ENCODE measurements at regions not wholly inside any gene's neighbourhood (a gene's known extent, or its start where the extent isn't known, plus 50 kb on each side); places are given as distances from the start of the nearest gene placed in this dataset.
A peak's percentile ranks its signal among the peaks of the same experiment; 100 is the strongest.

GRCh38 chr13:80707000-80707983 lies 366.4 kb upstream of the SPRY2 start:
- H2AFZ ChIP-seq (ENCODE audit: low read length) = no peak overlapping the region
- peak overlapping the region; percentile 97 for H2AK5ac ChIP-seq (ENCODE audit: low read depth, low read length)
- H3K4me2 ChIP-seq (ENCODE audit: insufficient read depth, low read length, poor library complexity, severe bottlenecking) = no peak overlapping the region
- no peak overlapping the region for H3K9ac ChIP-seq (ENCODE audit: low read depth, low read length, poor library complexity)
- no peak overlapping the region for H3K4me3 ChIP-seq (ENCODE audit: low read length in 2 of 2)
- H3K18ac ChIP-seq (ENCODE audit: low read length) = peak overlapping the region; percentile 8
- no CpG with 5 or more reads among the region's 34 CpGs for WGBS, 2 donors (ENCODE audit: extremely low coverage in 2 of 2, insufficient read length in 2 of 2, insufficient replicate concordance in 1 of 2)
- H2BK120ac ChIP-seq (ENCODE audit: low read depth, low read length) = no peak overlapping the region
- peaks cover 2 to 30% of the 10 kb centered on the region in 2 donors for H3K9me3 ChIP-seq (replicated peaks in 1 of 2; ENCODE audit: control insufficient read depth in 2 of 2, insufficient read depth in 1 of 2, low read depth in 1 of 2, low read length in 2 of 2)
- peak overlapping the region; percentile 22 for H2BK12ac ChIP-seq (ENCODE audit: low read length)
- H2BK5ac ChIP-seq (ENCODE audit: low read length) = no peak overlapping the region
- no peaks in the 10 kb centered on the region for H3K4me1 ChIP-seq (ENCODE audit: control insufficient read depth in 2 of 2, insufficient read depth in 1 of 2, low read depth in 1 of 2, low read length in 2 of 2)
- no peaks in the 10 kb centered on the region for H3K27me3 ChIP-seq (ENCODE audit: control insufficient read depth in 3 of 3, insufficient read depth in 3 of 3, low read depth in 1 of 3, low read length in 3 of 3)
- no peak overlapping the region for H3K27ac ChIP-seq (replicated peaks; ENCODE audit: low read length)
- no peak overlapping the region for H4K8ac ChIP-seq (ENCODE audit: low read depth, low read length)
- H4K91ac ChIP-seq (ENCODE audit: low read depth, low read length, poor library complexity) = no peak overlapping the region
- H3K23ac ChIP-seq (ENCODE audit: low read depth, low read length, poor library complexity) = no peak overlapping the region
- no peak overlapping the region for H3K14ac ChIP-seq (ENCODE audit: low read length)
- DNase-seq (ENCODE audit: low spot score) = no peak
- H3K4ac ChIP-seq (ENCODE audit: low read length) = no peak overlapping the region
- H2BK15ac ChIP-seq (ENCODE audit: low read length) = peak overlapping the region; percentile 75
- no peaks in the 10 kb centered on the region for H3K79me1 ChIP-seq (ENCODE audit: low read depth, low read length)
- no peaks in the 10 kb centered on the region for H3K36me3 ChIP-seq (replicated peaks in 1 of 2; ENCODE audit: control insufficient read depth in 2 of 2, insufficient read depth in 2 of 2, low read length in 2 of 2)

GRCh38 chr13:80706164-80706471 lies 365.2 kb upstream of the SPRY2 start:
- no peak overlapping the region for H3K4me3 ChIP-seq (ENCODE audit: low read length in 2 of 2)
- no peaks in the 10 kb centered on the region for H3K79me1 ChIP-seq (ENCODE audit: low read depth, low read length)
- no peaks in the 10 kb centered on the region for H3K4me1 ChIP-seq (ENCODE audit: control insufficient read depth in 2 of 2, insufficient read depth in 1 of 2, low read depth in 1 of 2, low read length in 2 of 2)
- H2BK120ac ChIP-seq (ENCODE audit: low read depth, low read length) = no peak overlapping the region
- no peak overlapping the region for H3K4me2 ChIP-seq (ENCODE audit: insufficient read depth, low read length, poor library complexity, severe bottlenecking)
- no peak overlapping the region for H2AFZ ChIP-seq (ENCODE audit: low read length)
- H2AK5ac ChIP-seq (ENCODE audit: low read depth, low read length) = no peak overlapping the region
- H3K23ac ChIP-seq (ENCODE audit: low read depth, low read length, poor library complexity) = no peak overlapping the region
- no peak overlapping the region for H3K9ac ChIP-seq (ENCODE audit: low read depth, low read length, poor library complexity)
- no peak overlapping the region for H2BK12ac ChIP-seq (ENCODE audit: low read length)
- H3K27ac ChIP-seq (replicated peaks; ENCODE audit: low read length) = no peak overlapping the region
- H2BK5ac ChIP-seq (ENCODE audit: low read length) = no peak overlapping the region
- H4K8ac ChIP-seq (ENCODE audit: low read depth, low read length) = no peak overlapping the region
- H2BK15ac ChIP-seq (ENCODE audit: low read length) = no peak overlapping the region
- no peak overlapping the region for H3K14ac ChIP-seq (ENCODE audit: low read length)
- no CpG with 5 or more reads among the region's 10 CpGs for WGBS, 2 donors (ENCODE audit: extremely low coverage in 2 of 2, insufficient read length in 2 of 2, insufficient replicate concordance in 1 of 2)
- no peak overlapping the region for H3K18ac ChIP-seq (ENCODE audit: low read length)
- no peak for DNase-seq (ENCODE audit: low spot score)
- no peak overlapping the region for H3K4ac ChIP-seq (ENCODE audit: low read length)
- no peak overlapping the region for H4K91ac ChIP-seq (ENCODE audit: low read depth, low read length, poor library complexity)
- peaks cover 2 to 23% of the 10 kb centered on the region in 2 donors for H3K9me3 ChIP-seq (replicated peaks in 1 of 2; ENCODE audit: control insufficient read depth in 2 of 2, insufficient read depth in 1 of 2, low read depth in 1 of 2, low read length in 2 of 2)
- H3K27me3 ChIP-seq (ENCODE audit: control insufficient read depth in 3 of 3, insufficient read depth in 3 of 3, low read depth in 1 of 3, low read length in 3 of 3) = no peaks in the 10 kb centered on the region
- H3K36me3 ChIP-seq (replicated peaks in 1 of 2; ENCODE audit: control insufficient read depth in 2 of 2, insufficient read depth in 2 of 2, low read length in 2 of 2) = no peaks in the 10 kb centered on the region

DNA sequence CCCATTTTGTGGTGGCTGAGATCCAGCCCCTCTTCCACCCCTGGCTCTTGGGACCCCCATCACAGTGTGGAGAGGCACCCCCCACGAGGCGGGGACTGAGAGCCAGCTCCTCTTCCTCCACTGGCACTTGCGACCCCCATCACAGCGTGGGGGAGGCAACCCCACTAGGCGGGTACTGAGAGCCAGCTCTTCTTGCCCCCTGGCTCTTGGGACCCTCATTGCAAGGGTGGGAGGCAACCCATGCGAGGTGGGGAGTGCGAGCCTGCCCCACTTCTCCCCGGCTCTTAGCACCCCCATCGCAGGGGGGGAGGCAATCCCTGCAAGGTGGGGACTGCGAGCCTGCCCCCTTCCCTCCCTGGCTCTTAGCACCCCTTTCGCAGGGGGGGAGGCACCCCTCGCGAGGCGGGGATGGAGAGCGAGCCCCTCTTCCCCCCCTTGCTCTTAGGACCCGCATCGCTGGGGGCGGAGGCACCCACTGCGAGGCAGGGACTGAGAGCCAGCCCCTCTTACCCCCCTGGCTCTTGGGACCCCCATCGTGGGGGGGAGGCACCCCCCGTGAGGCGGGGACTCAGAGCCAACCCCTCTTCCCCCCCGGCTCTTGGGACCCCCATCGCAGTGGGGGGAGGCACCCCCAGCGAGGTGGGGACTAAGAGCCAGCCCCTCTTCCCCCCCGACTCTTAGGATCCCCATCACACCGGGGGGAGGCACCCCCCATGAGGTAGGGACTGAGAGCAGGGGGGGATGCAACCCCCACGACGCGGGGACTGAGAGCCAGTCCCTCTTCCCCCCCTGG lies 364.6 kb upstream of the SPRY2 start:
- H3K14ac ChIP-seq (ENCODE audit: low read length) = peak overlapping the region; percentile 71
- H3K4me2 ChIP-seq (ENCODE audit: insufficient read depth, low read length, poor library complexity, severe bottlenecking) = no peak overlapping the region
- H3K9ac ChIP-seq (ENCODE audit: low read depth, low read length, poor library complexity) = no peak overlapping the region
- no peak overlapping the region for H3K27ac ChIP-seq (replicated peaks; ENCODE audit: low read length)
- H3K79me1 ChIP-seq (ENCODE audit: low read depth, low read length) = no peaks in the 10 kb centered on the region
- H3K18ac ChIP-seq (ENCODE audit: low read length) = peak overlapping the region; percentile 57
- H3K27me3 ChIP-seq (ENCODE audit: control insufficient read depth in 3 of 3, insufficient read depth in 3 of 3, low read depth in 1 of 3, low read length in 3 of 3) = no peaks in the 10 kb centered on the region
- no peak overlapping the region for H3K4ac ChIP-seq (ENCODE audit: low read length)
- H3K4me3 ChIP-seq (ENCODE audit: low read length in 2 of 2) = no peak overlapping the region
- no peak overlapping the region for H2AFZ ChIP-seq (ENCODE audit: low read length)
- H2BK15ac ChIP-seq (ENCODE audit: low read length) = no peak overlapping the region
- no peak overlapping the region for H2BK5ac ChIP-seq (ENCODE audit: low read length)
- no peak for DNase-seq (ENCODE audit: low spot score)
- no peak overlapping the region for H2BK120ac ChIP-seq (ENCODE audit: low read depth, low read length)
- peak overlapping the region; percentile 84 for H2BK12ac ChIP-seq (ENCODE audit: low read length)
- H3K4me1 ChIP-seq (ENCODE audit: control insufficient read depth in 2 of 2, insufficient read depth in 1 of 2, low read depth in 1 of 2, low read length in 2 of 2) = no peaks in the 10 kb centered on the region
- peak overlapping the region; percentile 88 for H2AK5ac ChIP-seq (ENCODE audit: low read depth, low read length)
- H3K23ac ChIP-seq (ENCODE audit: low read depth, low read length, poor library complexity) = peak overlapping the region; percentile 85
- H4K91ac ChIP-seq (ENCODE audit: low read depth, low read length, poor library complexity) = no peak overlapping the region
- H4K8ac ChIP-seq (ENCODE audit: low read depth, low read length) = no peak overlapping the region
- no CpG with 5 or more reads among the region's 30 CpGs for WGBS, 2 donors (ENCODE audit: extremely low coverage in 2 of 2, insufficient read length in 2 of 2, insufficient replicate concordance in 1 of 2)
- H3K9me3 ChIP-seq (replicated peaks in 1 of 2; ENCODE audit: control insufficient read depth in 2 of 2, insufficient read depth in 1 of 2, low read depth in 1 of 2, low read length in 2 of 2) = peaks cover 2 to 23% of the 10 kb centered on the region in 2 donors
- no peaks in the 10 kb centered on the region for H3K36me3 ChIP-seq (replicated peaks in 1 of 2; ENCODE audit: control insufficient read depth in 2 of 2, insufficient read depth in 2 of 2, low read length in 2 of 2)

GRCh38 chr13:80704369-80704768 lies 363.4 kb upstream of the SPRY2 start:
- no peaks in the 10 kb centered on the region for H3K36me3 ChIP-seq (replicated peaks in 1 of 2; ENCODE audit: control insufficient read depth in 2 of 2, insufficient read depth in 2 of 2, low read length in 2 of 2)
- H3K23ac ChIP-seq (ENCODE audit: low read depth, low read length, poor library complexity) = no peak overlapping the region
- no peak overlapping the region for H3K14ac ChIP-seq (ENCODE audit: low read length)
- no peaks in the 10 kb centered on the region for H3K27me3 ChIP-seq (ENCODE audit: control insufficient read depth in 3 of 3, insufficient read depth in 3 of 3, low read depth in 1 of 3, low read length in 3 of 3)
- H2BK12ac ChIP-seq (ENCODE audit: low read length) = no peak overlapping the region
- no peak overlapping the region for H2BK120ac ChIP-seq (ENCODE audit: low read depth, low read length)
- H3K4ac ChIP-seq (ENCODE audit: low read length) = no peak overlapping the region
- H3K79me1 ChIP-seq (ENCODE audit: low read depth, low read length) = no peaks in the 10 kb centered on the region
- H2AK5ac ChIP-seq (ENCODE audit: low read depth, low read length) = no peak overlapping the region
- no peak overlapping the region for H2AFZ ChIP-seq (ENCODE audit: low read length)
- H4K91ac ChIP-seq (ENCODE audit: low read depth, low read length, poor library complexity) = no peak overlapping the region
- no peak overlapping the region for H3K4me2 ChIP-seq (ENCODE audit: insufficient read depth, low read length, poor library complexity, severe bottlenecking)
- no peak overlapping the region for H3K9ac ChIP-seq (ENCODE audit: low read depth, low read length, poor library complexity)
- peaks cover 2 to 23% of the 10 kb centered on the region in 2 donors for H3K9me3 ChIP-seq (replicated peaks in 1 of 2; ENCODE audit: control insufficient read depth in 2 of 2, insufficient read depth in 1 of 2, low read depth in 1 of 2, low read length in 2 of 2)
- H2BK5ac ChIP-seq (ENCODE audit: low read length) = no peak overlapping the region
- no peak overlapping the region for H3K18ac ChIP-seq (ENCODE audit: low read length)
- no peaks in the 10 kb centered on the region for H3K4me1 ChIP-seq (ENCODE audit: control insufficient read depth in 2 of 2, insufficient read depth in 1 of 2, low read depth in 1 of 2, low read length in 2 of 2)
- WGBS, 2 donors (ENCODE audit: extremely low coverage in 2 of 2, insufficient read length in 2 of 2, insufficient replicate concordance in 1 of 2) = no CpG with 5 or more reads among the region's 20 CpGs
- no peak for DNase-seq (ENCODE audit: low spot score)
- H2BK15ac ChIP-seq (ENCODE audit: low read length) = no peak overlapping the region
- H3K4me3 ChIP-seq (ENCODE audit: low read length in 2 of 2) = no peak overlapping the region
- no peak overlapping the region for H4K8ac ChIP-seq (ENCODE audit: low read depth, low read length)
- no peak overlapping the region for H3K27ac ChIP-seq (replicated peaks; ENCODE audit: low read length)

Data from neuronal stem cell (in vitro differentiated cells).